Forelimb muscle (tissue), 1 donor: ENCODE measurements at regions not wholly inside any gene's neighbourhood (a gene's known extent, or its start where the extent isn't known, plus 50 kb on each side); places are given as distances from the start of the nearest gene placed in this dataset.

Experiments
- DNase-seq: peaks from one replicate; pipeline ENCODE4 v3.0.0-alpha.2; 2013; ENCODE audit warnings: low read depth

- DNase-seq: no peak
Measured at GRCh38 chr1:217090060-217090911, 367.1 kb upstream of the ESRRG start.

- DNase-seq: no peak
Measured at GRCh38 chr1:217089361-217090014, 366.3 kb upstream of the ESRRG start.

- no peak for DNase-seq
Measured at GRCh38 chr1:217088521-217089284, 365.5 kb upstream of the ESRRG start.

GRCh38 chr1:217088011-217088410 is 364.8 kb upstream of the ESRRG start:
- DNase-seq: no peak

- DNase-seq: no peak
Measured at GRCh38 chr1:217079584-217079983, 356.4 kb upstream of the ESRRG start.

GRCh38 chr1:217078959-217079358 is 355.7 kb upstream of the ESRRG start:
- DNase-seq: no peak

GRCh38 chr1:217078078-217078690 is 355.0 kb upstream of the ESRRG start:
- DNase-seq: no peak

- no peak for DNase-seq
Measured at GRCh38 chr1:217077426-217077825, 354.2 kb upstream of the ESRRG start.

- no peak for DNase-seq
Measured at GRCh38 chr1:217076902-217077301, 353.7 kb upstream of the ESRRG start.

- DNase-seq: no peak
Measured at GRCh38 chr1:217072926-217073325, 349.7 kb upstream of the ESRRG start.

GRCh38 chr1:217067642-217068041 is 344.4 kb upstream of the ESRRG start:
- no peak for DNase-seq

GRCh38 chr1:217066794-217067193 is 343.6 kb upstream of the ESRRG start:
- DNase-seq: no peak

GRCh38 chr1:217063172-217063908 is 340.1 kb upstream of the ESRRG start:
- DNase-seq: no peak

GRCh38 chr1:217062586-217062985 is 339.4 kb upstream of the ESRRG start:
- DNase-seq: no peak

GRCh38 chr1:217059401-217059800 is 336.2 kb upstream of the ESRRG start:
- no peak for DNase-seq

- no peak for DNase-seq
Measured at GRCh38 chr1:217053676-217054075, 330.4 kb upstream of the ESRRG start.

GRCh38 chr1:217052626-217053025 is 329.4 kb upstream of the ESRRG start:
- DNase-seq: no peak

GRCh38 chr1:217052196-217052595 is 329.0 kb upstream of the ESRRG start:
- DNase-seq: no peak

- no peak for DNase-seq
Measured at GRCh38 chr1:217049721-217050120, 326.5 kb upstream of the ESRRG start.

- no peak for DNase-seq
Measured at GRCh38 chr1:217049081-217049480, 325.9 kb upstream of the ESRRG start.

GRCh38 chr1:217048104-217048707 is 325.0 kb upstream of the ESRRG start:
- no peak for DNase-seq
